ENCODE measurements at regions not wholly inside any gene's neighbourhood (a gene's known extent, or its start where the extent isn't known, plus 50 kb on each side); places are given as distances from the start of the nearest gene placed in this dataset.
"Not testable (repeated sequence)": the region's sequence is repeated elsewhere in the genome, so short reads cannot be mapped to it uniquely, and the experiment has no call there.

- peaks cover 6% of the 10 kb centered on the region for H3K36me3 Mint-ChIP-seq (ENCODE audit: low read depth)
- DNase-seq, result no peak
- H3K27ac Mint-ChIP-seq, result no peak overlapping the region
- H3K27me3 Mint-ChIP-seq (ENCODE audit: low read depth, poor library complexity), result no peaks in the 10 kb centered on the region
- H3K4me1 Mint-ChIP-seq, result peaks cover 5% of the 10 kb centered on the region
- H3K9me3 Mint-ChIP-seq, result peaks cover 24% of the 10 kb centered on the region
- no peak overlapping the region for H3K4me3 Mint-ChIP-seq
- TF ChIP-seq CTCF (IDR thresholded peaks at IDR 0.05), result no peak
Measured at GRCh38 chr12:91636721-91637120, 454.1 kb upstream of the DCN start.

- not testable (repeated sequence) for H3K4me3 Mint-ChIP-seq; H3K36me3 Mint-ChIP-seq (ENCODE audit: low read depth); H3K4me1 Mint-ChIP-seq
Measured at GRCh38 chr12:91634386-91634713, 451.7 kb upstream of the DCN start.

GRCh38 chr12:91633734-91634357 lies 451.2 kb upstream of the DCN start:
- TF ChIP-seq CTCF (IDR thresholded peaks at IDR 0.05), result no peak
- Mint-ChIP-seq H3K27ac (no peak overlapping the region), H3K27me3 (ENCODE audit: low read depth, poor library complexity) (no peaks in the 10 kb centered on the region), H3K9me3 (peaks cover 24% of the 10 kb centered on the region), H3K4me1 (peaks cover 5% of the 10 kb centered on the region), H3K4me3 (no peak overlapping the region), H3K36me3 (ENCODE audit: low read depth) (peaks cover 6% of the 10 kb centered on the region)
- DNase-seq, result no peak

More at GRCh38 chr12:91634386-91634713, 451.7 kb upstream of the DCN start:
- not testable (repeated sequence) for DNase-seq; H3K27ac Mint-ChIP-seq; H3K27me3 Mint-ChIP-seq (ENCODE audit: low read depth, poor library complexity)
- H3K9me3 Mint-ChIP-seq, result peaks cover 24% of the 10 kb centered on the region

GRCh38 chr12:91633206-91633605 lies 450.6 kb upstream of the DCN start:
- Mint-ChIP-seq H3K9me3 (peaks cover 24% of the 10 kb centered on the region), H3K27me3 (ENCODE audit: low read depth, poor library complexity) (no peaks in the 10 kb centered on the region), H3K36me3 (ENCODE audit: low read depth) (peaks cover 6% of the 10 kb centered on the region), H3K27ac (no peak overlapping the region), H3K4me1 (peaks cover 5% of the 10 kb centered on the region), H3K4me3 (no peak overlapping the region)
- no peak for TF ChIP-seq CTCF (IDR thresholded peaks at IDR 0.05)
- DNase-seq, result no peak

- H3K27ac Mint-ChIP-seq, result no peak overlapping the region
- TF ChIP-seq CTCF (IDR thresholded peaks at IDR 0.05), result no peak
- no peak overlapping the region for H3K4me3 Mint-ChIP-seq
- H3K9me3 Mint-ChIP-seq, result peaks cover 27% of the 10 kb centered on the region
- no peaks in the 10 kb centered on the region for H3K27me3 Mint-ChIP-seq (ENCODE audit: low read depth, poor library complexity)
- no peak for DNase-seq
- peaks cover 6% of the 10 kb centered on the region for H3K36me3 Mint-ChIP-seq (ENCODE audit: low read depth)
- H3K4me1 Mint-ChIP-seq, result peaks cover 5% of the 10 kb centered on the region
Measured at GRCh38 chr12:91632042-91632786, 449.6 kb upstream of the DCN start.

- no peak for DNase-seq
- Mint-ChIP-seq H3K4me1 (peaks cover 5% of the 10 kb centered on the region), H3K27me3 (ENCODE audit: low read depth, poor library complexity) (no peaks in the 10 kb centered on the region), H3K9me3 (peaks cover 42% of the 10 kb centered on the region), H3K4me3 (no peak overlapping the region), H3K27ac (no peak overlapping the region), H3K36me3 (ENCODE audit: low read depth) (peaks cover 6% of the 10 kb centered on the region)
- no peak for TF ChIP-seq CTCF (IDR thresholded peaks at IDR 0.05)
Measured at GRCh38 chr12:91630596-91631293, 448.1 kb upstream of the DCN start.

All from nephron progenitor cell (in vitro differentiated cells).